ENCODE measurements at regions not wholly inside any gene's neighbourhood (a gene's known extent, or its start where the extent isn't known, plus 50 kb on each side); places are given as distances from the start of the nearest gene placed in this dataset.

DNA sequence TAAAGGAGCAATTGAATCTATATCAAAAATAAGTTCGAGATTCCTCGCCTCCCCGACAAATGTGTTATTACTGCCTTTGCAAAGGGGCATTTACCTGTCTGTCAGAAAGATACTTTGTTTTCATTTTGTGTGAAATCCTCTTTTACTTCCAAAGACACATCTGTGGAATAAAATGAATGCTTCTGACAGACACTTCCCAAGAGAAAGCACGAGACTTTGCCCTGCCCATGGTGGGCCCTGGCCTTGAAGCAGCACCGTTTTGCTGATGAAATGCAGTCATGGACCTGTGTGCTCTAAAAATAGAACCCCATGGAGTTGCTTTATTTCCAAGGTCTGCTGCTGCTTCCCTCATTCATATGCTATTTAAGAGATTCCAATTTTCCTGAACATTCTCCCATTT is 85.9 kb upstream of the USP47 start:
- DNase-seq (ENCODE audit: low read depth), result no peak

DNA sequence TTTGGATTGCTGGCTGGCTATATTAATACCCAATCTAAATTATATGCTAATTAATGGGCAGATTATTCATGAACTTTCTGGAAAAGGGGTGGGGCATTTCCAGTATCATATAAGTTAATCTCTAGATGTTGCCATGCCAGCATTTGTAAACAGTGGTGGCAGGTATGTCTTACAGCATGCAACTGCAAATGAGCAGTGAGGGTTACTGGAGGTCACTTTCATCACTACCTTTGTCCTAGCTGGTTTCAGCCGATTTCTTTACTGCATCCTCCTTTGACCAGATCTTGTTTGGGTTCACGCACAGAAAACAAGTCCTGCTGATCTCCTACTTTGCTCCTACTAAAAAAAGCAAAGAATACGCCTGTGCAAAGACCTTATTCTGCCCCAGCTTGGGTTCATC is 89.1 kb upstream of the USP47 start:
- DNase-seq (ENCODE audit: low read depth), result no peak

DNA sequence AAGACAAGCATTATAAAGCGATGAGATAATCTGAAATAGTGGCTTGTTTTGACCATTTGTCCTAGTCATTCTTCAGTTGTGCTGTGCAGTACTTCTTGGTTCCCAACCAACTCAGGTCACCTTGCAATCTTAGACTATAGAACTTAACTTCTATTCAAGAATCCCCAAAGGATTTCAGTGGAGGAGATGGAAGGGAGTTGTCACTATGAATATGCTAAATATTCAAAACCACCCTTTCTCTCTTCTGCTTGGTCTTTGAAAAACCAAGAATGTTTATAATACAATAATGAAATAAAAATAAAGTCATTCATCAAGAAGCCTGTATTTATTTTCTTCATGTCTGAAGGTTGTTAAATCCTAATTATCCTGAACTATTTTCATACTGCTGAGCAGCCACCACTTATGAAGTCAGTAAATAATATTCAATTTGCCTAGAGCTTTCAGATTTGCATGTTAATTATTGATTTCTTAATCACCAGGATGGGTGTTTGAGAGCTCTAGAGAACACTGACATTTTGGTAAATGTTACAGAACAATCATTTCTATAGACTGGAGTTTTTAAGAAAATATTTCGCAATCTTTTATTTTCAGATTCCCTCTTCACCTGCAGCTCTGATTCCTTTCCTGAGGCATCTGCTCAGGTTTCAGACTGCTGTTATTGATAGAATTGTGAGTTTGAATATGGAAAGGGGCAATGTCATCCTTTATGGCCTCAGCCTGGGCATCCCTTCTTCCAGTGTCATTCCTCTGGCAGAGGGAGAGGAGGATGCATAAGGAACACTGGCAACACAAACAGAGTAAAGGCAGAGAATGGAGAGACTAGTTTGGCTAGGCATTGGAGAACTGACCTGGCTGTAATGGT is 91.5 kb upstream of the USP47 start:
- no peak for DNase-seq (ENCODE audit: low read depth)

DNA sequence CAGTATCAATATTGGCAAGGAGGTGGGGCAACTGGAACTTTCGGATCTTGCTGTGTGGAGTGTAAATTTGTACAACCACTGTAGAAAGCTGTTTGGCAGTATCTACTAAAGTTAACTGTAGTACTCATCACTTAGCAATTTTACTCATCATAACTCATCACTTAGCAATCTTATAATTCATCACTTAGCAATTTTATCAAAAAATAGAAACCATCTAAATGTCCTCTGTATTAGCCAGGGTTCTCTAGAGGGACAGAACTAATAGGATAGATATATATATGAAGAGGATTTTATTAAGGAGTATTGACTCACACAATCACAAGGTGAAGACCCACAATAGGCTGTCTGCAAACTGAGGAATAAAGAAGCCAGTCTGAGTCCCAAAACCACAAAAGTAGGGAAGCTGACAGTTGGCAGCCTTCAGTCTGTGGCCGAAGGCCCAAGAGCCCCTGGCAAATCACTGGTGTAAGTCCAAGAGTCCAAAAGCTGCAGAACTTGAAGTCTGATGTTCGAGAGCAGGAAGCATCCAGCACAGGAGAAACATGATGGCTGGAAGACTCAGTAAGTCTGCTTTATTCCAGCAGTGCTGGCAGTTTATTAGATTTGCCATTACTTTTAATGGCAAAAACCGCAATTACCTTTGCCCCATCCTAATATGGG is 92.9 kb upstream of the USP47 start:
- DNase-seq (ENCODE audit: low read depth), result no peak

DNA sequence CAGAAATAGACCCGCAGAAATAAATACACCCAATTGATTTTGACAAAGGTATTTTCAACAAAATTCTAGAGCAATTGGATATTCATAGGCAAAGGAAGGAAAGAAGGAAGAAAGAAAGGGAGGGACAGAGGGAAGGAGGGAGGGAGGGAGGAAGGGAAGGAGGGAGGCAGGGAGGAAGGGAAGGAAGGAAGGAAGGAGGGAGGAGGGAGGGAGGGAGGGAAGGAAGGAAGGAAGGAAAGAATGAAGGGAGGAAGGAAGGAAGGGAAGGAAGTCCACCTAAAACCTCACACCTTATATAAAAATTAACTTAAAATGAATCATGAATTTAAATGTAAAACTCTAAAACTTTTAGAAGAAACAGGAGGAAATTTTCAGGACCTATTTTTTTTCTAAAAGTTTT is 94.2 kb upstream of the USP47 start:
- no peak for DNase-seq (ENCODE audit: low read depth)

DNA sequence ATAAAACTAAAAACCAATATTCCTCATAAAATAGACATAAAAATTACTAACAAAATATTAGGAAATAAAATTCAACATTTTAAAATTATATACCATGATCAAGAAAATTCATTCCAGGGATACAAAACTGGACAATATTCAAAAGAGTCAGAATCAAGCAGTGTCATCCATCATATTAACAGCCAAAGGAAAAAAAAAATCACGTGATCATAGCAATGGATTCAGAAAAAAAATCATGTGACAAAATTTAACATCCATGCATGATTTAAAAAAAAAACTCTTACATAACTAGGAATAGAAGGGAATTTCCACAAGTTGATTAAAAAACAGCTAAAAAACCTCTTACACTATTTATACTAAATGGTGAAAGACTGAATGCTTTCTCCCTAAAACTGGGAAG is 95.3 kb upstream of the USP47 start:
- no peak for DNase-seq (ENCODE audit: low read depth)

DNA sequence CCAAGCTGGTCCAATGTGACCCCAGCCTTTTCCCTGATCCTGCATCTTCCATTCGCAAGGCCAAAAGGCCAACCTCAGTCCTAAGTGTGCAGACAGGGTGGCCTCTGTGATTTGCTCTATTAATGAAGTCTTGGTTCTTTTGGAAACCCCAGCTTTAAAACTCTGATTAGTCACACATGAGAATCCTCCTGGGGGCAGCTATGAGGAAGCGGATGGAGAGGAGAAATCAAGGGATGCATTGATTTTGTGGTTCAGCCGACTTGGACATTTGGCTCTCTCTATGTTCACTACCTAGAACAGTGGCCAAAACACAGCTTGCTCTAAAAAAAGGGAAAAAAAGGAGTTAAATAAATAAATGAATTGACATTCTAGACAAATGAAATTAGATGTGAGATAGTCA is 98.6 kb upstream of the USP47 start:
- DNase-seq (ENCODE audit: low read depth), result no peak

DNA sequence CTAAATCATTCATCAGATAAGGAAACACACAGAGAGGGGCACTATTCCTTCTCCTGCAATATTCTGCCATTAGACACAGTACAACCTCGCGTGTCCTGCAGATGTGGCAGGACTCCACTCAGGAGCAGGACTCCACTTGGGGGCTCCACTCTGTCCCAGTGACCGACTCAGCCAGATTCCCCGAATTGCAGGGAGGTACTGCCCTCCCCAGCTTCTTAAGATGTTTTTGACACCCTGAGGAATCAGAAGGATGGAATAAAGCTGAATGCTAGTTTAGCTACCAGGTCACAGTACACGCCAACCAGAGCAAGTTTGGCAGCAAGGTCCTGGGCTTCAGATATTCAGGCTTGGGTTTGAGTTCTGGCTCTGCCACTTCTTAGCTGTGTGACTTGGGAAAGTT is 99.3 kb upstream of the USP47 start:
- DNase-seq (ENCODE audit: low read depth), result no peak

DNA sequence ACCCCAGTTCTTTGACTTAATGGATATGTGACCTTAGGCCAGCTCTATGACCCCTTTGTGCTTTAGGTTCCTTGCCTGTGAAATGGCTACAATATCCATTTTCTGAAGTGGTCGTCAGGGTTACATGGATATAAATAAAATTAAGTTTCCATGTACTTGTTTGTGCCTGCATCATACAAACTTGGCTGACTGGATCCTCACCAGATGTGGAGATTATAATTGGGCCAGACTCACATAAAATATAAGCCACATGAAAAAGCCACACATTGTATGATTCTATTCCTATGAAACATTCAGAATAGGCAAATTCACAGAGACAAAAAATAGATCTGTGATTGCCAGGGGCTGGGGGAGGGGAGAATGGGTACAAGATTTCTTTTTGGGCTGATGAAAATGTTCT is 100.9 kb upstream of the USP47 start:
- no peak for DNase-seq (ENCODE audit: low read depth)

DNA sequence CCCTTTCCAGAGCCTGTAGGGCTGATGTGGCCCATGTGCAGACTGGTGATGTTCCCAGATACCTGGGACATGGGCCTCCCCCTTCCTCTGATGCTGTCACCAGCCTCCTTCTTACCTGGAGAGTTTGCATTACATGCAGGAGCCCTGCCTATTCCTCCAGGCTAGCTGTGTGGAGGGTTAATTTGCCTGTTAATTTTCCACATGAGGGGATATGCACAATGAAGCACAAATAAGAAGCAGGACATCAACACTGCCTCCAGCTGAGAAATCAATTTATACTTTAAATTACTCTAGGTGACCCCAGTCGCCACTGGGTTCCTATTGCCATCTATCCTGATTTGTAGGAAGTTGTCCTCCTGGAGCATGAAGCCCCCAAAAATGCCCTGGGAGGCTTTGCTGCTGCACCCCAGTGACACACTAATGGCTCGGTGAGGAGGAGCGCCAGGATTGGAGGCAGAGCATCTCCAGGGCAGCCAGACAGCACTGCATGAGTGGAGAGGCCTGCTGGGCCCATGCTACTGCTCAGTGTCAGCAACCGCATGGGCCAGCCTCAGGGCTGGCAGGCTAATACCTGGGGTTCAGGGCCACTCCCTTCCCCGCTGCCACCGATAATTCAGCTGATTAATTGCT is 101.6 kb upstream of the USP47 start:
- DNase-seq (ENCODE audit: low read depth), result no peak

DNA sequence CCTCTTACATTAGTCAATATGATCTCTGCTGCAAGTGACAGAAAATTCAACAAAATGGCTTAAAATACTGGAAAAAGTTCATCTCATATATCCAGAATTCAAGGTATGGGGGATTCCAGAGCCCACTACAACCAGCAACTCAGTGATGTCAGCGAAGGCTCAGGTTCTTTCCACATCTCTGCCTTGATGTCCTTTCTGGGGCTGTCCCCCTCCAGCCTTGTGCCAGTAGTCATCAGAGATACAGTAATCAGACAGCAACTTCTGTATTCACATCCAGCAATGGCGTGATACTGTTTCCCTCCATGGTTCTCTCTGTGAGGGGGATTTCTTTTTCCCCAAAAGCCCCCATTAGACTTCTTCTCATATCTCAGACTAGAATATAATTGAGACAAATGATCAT is 103.4 kb upstream of the USP47 start:
- DNase-seq (ENCODE audit: low read depth), result no peak

DNA sequence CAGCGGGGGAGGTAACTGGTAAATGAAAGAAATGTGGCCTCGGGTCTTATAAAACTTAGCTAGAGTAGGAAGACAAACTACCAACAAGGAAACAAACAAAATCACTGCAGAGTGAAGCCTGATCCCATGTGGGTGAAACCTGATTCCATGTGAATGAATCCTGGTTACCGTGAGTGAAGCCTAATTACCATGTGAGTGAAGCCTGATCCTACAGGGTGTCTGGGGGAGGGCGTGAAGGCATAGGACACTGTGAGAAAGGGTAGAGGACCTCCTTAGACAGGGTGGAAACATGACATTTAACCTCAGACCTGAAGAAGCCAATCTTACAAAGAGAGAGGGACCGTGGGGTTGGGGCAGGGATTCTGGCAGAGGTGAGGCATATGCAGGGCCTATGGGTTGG is 106.2 kb upstream of the USP47 start:
- no peak for DNase-seq (ENCODE audit: low read depth)

DNA sequence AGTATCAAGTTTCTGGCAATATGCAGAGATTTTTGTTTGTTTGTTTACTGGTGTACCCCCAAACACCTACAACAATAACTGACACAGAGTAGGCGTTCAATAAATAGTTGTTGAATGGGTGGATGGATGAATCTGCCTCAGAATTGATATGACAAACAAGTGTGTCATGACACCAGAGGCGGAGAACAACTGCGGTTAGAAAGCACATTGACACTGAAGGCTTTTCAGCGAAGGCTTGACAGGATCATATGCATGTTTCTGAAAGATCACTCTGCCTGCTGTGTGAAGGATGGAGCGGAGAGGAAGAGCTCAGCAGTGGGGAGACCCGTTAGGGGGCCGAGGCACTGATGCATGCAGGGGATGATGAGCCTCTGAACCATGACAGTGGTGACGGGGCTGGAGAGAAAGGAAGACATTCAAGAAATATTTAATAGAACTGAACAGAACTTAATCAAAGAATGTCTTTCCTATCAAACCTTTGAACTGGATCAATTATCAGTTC is 108.5 kb upstream of the USP47 start:
- no peak for DNase-seq (ENCODE audit: low read depth)

DNA sequence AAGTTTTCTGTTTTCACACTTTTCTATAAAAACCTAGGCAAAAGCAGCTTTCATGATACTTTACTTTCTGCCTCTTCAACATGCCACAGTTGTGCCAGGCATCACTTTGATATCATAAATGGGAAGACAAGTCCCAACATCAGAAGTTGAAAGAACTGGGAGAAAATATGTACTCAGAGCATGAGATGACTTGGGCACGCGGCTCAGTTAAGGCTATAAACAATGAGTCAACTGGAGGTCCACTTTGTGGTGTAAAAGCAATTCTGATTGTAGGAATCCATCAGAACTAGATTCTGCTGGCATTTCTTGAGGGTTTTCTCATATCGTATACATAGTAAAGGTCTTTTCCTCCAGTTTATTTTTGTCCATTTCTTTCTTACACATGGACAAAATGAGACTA is 109.7 kb upstream of the USP47 start:
- DNase-seq (ENCODE audit: low read depth), result no peak

DNA sequence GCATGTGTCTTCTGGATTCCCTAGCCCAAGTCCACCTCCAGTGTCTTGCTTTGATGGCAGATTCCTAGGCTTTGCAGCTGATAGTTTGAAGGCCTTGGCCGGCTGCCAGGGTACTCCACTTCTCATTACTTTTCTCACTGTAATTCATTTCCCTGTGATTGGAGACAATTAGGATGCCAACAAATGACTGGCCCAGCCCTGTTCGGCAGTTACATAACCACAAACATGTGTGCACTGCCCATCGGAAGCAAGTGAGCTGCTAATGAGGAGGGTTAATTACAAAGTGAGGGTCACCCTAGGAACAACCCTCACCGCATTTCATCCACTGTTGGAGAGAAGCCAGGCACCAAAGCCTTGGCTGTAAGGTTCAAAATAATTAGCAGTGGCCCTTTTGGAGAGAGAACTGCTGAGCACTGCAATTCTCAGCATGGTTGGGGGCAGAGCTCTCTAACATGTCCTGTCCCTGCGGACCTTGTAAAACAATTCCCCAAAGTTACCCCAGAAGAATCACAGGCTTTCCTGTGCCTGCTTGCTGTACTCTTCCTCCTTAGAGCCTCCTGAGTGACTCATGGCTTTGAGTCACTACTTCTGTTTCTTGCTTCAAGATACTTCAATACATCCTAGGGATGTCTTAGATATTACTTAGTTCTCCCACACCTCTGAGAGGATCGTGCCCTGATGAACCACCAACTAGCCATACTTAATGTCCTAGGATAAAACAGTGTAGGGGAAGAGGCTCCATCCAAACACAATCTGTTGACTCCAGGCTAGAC is 109.7 kb upstream of the GALNT18 start:
- no peak for DNase-seq (ENCODE audit: low read depth)

DNA sequence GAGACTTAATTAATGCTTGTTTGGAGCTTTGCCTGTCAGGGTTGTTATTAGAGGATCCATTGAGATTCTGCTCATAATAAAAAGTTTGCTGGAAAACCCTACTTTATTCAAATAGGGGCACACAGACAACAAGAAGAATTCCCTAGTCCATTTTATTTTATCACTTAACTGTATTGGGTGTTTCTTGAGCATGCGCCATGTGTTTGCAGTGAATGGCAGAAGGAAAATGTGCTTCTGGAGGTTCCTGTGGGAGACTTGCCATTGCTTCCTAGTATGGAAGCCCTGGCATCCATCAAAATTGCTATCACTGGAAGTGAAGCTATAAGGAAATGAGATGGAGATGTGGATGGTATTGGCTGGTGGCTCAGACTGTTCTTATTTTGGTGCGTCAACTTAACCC is 106.6 kb upstream of the GALNT18 start:
- no peak for DNase-seq (ENCODE audit: low read depth)

DNA sequence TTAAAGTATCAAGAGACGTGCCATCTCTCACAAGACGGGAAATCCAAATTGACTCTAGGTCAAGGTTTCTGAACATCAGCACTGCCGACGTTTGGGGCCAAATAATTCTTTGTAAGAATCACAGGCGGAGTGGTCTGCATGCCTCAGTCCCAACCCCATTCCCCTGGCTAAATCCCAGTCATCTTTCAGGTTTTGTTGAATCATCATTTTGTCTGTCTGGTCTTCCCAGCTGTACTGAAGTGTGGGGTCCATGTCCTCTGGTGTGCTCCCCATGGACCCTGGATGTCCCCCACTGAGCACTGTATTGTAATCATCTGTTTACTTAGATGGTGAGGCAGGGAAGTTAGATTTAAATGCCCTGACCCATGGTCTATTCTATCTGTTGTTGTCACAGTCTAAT is 103.6 kb upstream of the GALNT18 start:
- DNase-seq (ENCODE audit: low read depth), result no peak

DNA sequence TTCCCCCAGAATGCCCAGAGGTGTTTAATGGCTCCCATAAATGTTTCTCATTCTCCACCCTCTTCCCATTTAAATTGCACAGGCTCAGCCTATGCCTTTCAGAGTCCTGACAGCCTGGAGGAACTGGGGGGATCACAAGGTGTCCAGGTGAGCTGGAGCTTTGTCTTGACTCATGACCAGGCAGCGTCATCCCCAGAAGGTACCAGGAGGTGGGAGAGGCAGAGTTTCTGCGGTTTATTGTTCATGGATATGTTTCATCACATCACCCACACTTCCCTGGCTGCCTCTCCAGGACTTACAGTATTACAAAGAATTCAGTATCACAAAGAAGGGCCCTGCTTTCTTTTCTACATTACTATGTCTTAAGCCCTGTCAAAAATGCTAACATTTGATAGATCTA is 103.2 kb upstream of the GALNT18 start:
- no peak for DNase-seq (ENCODE audit: low read depth)

DNA sequence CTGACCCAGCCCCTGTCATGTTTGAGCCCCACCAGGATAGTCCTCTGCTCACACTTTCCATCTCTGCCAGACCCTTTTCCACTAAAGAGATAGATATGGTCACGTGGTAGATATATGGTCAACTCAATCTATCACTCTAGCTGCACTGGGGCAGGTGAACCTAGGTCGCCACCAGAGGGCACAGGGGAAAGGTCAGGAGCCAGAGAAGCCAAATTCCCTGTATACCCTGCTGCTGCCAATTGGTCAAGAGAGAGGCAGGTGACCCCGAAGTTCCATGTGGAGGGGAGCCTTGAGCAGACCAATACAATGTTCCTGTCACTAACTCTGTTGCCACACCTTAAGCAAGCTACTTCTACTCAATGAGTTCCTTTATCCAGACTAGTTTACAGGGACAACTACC is 101.1 kb upstream of the GALNT18 start:
- DNase-seq (ENCODE audit: low read depth), result no peak

DNA sequence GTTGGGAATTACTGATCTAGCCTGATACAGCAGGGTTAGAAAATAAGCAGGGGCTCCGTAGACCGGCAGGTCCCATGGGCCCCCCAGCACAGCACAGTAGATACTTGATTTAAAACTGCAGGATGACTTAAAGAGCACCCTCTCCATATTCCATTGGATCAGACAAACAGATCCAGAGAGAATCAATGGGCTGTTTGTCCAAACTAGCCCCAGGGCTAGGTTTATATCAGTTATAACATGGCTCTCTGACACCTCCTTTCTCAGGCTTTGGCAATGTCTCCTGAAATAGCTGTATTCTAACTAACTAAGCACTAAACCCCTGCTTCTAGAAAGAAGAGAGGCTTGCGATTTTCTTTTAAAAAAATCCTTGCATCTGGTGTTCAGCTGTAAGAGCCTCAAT is 100.4 kb upstream of the GALNT18 start:
- no peak for DNase-seq (ENCODE audit: low read depth)

DNA sequence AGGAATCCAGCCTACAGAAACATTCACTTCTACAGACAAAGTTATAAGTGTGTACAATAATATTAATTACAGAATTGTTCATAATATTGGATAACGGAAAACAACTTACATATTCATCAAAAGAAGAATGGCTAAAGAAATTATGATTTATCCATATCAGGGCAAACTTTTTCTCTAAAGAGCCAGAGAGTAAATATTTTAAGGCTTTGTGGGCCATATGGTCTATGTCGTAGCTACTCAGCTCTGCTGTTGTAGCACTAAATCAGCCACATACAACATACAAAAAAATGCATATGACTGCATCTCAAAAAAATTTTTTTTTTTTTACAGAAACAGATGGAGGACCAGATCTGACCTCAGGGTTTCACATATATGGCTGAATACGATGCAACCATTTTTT is 96.7 kb upstream of the GALNT18 start:
- no peak for DNase-seq (ENCODE audit: low read depth)

DNA sequence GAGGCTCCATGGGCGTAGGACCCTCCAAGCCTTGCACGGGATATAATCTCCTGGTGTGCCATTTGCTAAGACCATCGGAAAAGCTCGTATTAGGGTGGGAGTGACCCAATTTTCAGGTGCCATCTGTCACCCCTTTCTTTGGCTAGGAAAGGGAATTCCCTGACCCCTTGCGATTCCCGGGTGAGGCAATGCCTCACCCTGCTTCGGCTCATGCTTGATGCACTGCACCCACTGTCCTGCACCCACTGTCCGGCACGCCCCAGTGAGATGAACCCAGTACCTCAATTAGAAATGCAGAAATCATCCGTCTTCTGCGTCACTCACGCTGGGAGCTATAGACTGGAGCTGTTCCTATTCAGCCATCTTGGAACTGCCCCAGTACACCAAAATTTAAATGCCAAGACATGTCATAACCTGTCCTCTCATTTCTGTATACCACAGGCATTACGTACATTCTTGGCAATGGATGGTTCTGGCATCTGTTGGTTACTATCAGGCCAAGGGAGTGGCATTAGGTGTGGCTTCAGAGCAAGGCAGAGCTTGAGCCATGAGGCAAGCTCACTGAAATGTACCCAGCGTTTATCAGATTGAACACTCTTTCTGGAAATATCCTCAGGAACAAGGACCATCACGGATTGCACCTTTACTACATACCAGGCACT is 95.4 kb upstream of the GALNT18 start:
- DNase-seq (ENCODE audit: low read depth), result no peak

Measured in activated T-helper 1 cell treated with Interleukin-2 at 50 U/mL for 16 hours (primary cell).